Astrocyte (in vitro differentiated cells and primary cell): ENCODE measurements at regions not wholly inside any gene's neighbourhood (a gene's known extent, or its start where the extent isn't known, plus 50 kb on each side); places are given as distances from the start of the nearest gene placed in this dataset.

Experiments used
- DNase-seq: peaks from one replicate; pipeline ENCODE4 v3.0.0-alpha.2; 2010; ENCODE audit warnings: low read depth
- FAIRE-seq: peaks from 2 replicates; lab custom pipeline; 2011; peaks lifted over from hg19 to GRCh38; lab: Jason Lieb, UNC
- H2AFZ ChIP-seq: 2 replicates; pipeline ENCODE4 v1.6.0; 2012; ENCODE audit warnings: low read depth, low read length, inconsistent platforms
- H3K27ac ChIP-seq: 2 replicates; pipeline ENCODE4 v1.5.1; 2011; ENCODE audit warnings: low read depth, low read length, inconsistent platforms
- H3K27me3 ChIP-seq: 2 replicates; pipeline ENCODE4 v1.6.0; 2011; ENCODE audit warnings: low read length, inconsistent platforms; ENCODE audit not compliant: insufficient read depth
- H3K36me3 ChIP-seq: 2 replicates; pipeline ENCODE4 v1.5.1; 2011; ENCODE audit warnings: low read length, inconsistent platforms; ENCODE audit not compliant: insufficient read depth
- H3K4me1 ChIP-seq: 2 replicates; pipeline ENCODE4 v1.5.1; 2011; ENCODE audit warnings: low read length, inconsistent platforms; ENCODE audit not compliant: insufficient read depth
- H3K4me2 ChIP-seq: 2 replicates; pipeline ENCODE4 v1.6.0; 2012; ENCODE audit warnings: low read length, inconsistent platforms
- H3K4me3 ChIP-seq: 2 replicates; pipeline ENCODE4 v1.5.1; 2011; ENCODE audit warnings: low read depth, mild to moderate bottlenecking, low read length, inconsistent platforms; ENCODE audit not compliant: insufficient read depth
- H3K79me2 ChIP-seq: 2 replicates; pipeline ENCODE4 v1.6.0; 2012; ENCODE audit warnings: mild to moderate bottlenecking, low read length, inconsistent platforms; ENCODE audit not compliant: insufficient read depth
- H3K9ac ChIP-seq: 2 replicates; pipeline ENCODE4 v1.6.0; 2012; ENCODE audit warnings: mild to moderate bottlenecking, low read length, inconsistent platforms
- H3K9me3 ChIP-seq: 2 replicates; pipeline ENCODE4 v1.5.1; 2012; ENCODE audit warnings: low read depth, mild to moderate bottlenecking, low read length, inconsistent platforms; ENCODE audit not compliant: insufficient read depth
- H4K20me1 ChIP-seq: 2 replicates; pipeline ENCODE4 v1.6.0; 2012; ENCODE audit warnings: low read length, inconsistent platforms; ENCODE audit not compliant: insufficient read depth
- H3K27ac Mint-ChIP-seq: one replicate; pipeline ENCODE4 v1.8.0; 2021; ENCODE audit warnings: mild to moderate bottlenecking, mixed read lengths; ENCODE audit not compliant: unreplicated experiment
- H3K27me3 Mint-ChIP-seq: one replicate; pipeline ENCODE4 v1.8.0; 2021; ENCODE audit warnings: low read depth, mixed read lengths; ENCODE audit not compliant: unreplicated experiment
- H3K36me3 Mint-ChIP-seq: one replicate; pipeline ENCODE4 v1.8.0; 2021; ENCODE audit warnings: low read depth, mixed read lengths; ENCODE audit not compliant: unreplicated experiment
- H3K4me1 Mint-ChIP-seq: one replicate; pipeline ENCODE4 v1.8.0; 2021; ENCODE audit warnings: low read depth, mixed read lengths; ENCODE audit not compliant: unreplicated experiment
- H3K4me3 Mint-ChIP-seq: one replicate; pipeline ENCODE4 v1.8.0; 2021; ENCODE audit warnings: mild to moderate bottlenecking, moderate library complexity, mixed read lengths; ENCODE audit not compliant: unreplicated experiment
- H3K9me3 Mint-ChIP-seq: one replicate; pipeline ENCODE4 v1.8.0; 2021; ENCODE audit warnings: mild to moderate bottlenecking, mixed read lengths; ENCODE audit not compliant: unreplicated experiment
- EZH2 ChIP-seq: IDR thresholded peaks from 2 replicates; pipeline ENCODE4 v1.6.1; 2012; ENCODE audit warnings: mild to moderate bottlenecking, low read length, inconsistent platforms; ENCODE audit not compliant: insufficient read depth
- TF ChIP-seq, protein P1 (sequence below): IDR thresholded peaks from 2 replicates; pipeline ENCODE4 v1.5.1; 2011; ENCODE audit warnings: low read depth, mild to moderate bottlenecking, inconsistent platforms, low read length, moderate library complexity; ENCODE audit not compliant: insufficient read depth

DNA sequence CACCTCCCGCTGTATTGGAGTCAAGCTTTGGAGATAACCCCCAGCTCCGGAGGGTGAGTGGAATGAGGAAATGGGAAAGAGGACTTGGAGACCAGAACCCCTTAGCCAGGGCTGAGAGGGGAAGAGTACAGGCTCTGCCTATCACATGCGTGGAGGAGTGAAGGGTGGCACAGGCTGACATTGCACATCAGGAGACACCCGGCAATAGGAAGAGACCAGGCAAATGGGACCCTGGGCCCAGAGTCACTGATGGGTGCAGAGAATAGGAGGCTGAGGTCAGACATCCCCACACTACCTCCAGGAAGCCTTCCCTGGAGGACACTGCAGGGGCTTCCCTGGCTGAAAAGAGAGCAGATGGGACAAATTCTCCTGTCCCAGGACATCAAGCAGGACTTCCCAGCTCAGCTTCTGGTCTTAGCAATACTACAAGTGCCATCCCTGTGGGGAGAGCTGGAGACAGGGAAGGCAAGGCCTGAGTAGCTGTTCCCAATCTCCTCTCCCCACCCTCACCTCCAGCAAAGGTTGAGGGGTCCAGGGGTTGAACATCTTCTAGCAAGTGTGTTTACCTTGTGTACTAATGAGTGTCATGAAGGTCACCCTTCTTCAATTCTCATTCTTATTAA lies 160.7 kb downstream of the BUD13 start:
- no peak for TF ChIP-seq EZH2
- TF ChIP-seq, protein P1, sequence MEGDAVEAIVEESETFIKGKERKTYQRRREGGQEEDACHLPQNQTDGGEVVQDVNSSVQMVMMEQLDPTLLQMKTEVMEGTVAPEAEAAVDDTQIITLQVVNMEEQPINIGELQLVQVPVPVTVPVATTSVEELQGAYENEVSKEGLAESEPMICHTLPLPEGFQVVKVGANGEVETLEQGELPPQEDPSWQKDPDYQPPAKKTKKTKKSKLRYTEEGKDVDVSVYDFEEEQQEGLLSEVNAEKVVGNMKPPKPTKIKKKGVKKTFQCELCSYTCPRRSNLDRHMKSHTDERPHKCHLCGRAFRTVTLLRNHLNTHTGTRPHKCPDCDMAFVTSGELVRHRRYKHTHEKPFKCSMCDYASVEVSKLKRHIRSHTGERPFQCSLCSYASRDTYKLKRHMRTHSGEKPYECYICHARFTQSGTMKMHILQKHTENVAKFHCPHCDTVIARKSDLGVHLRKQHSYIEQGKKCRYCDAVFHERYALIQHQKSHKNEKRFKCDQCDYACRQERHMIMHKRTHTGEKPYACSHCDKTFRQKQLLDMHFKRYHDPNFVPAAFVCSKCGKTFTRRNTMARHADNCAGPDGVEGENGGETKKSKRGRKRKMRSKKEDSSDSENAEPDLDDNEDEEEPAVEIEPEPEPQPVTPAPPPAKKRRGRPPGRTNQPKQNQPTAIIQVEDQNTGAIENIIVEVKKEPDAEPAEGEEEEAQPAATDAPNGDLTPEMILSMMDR = no peak
- Histone ChIP-seq H3K27me3 (peaks cover 2% of the 10 kb centered on the region), H3K4me1 (no peaks in the 10 kb centered on the region), H3K27ac (no peak overlapping the region), H3K9ac (no peak overlapping the region), H3K79me2 (no peaks in the 10 kb centered on the region), H3K36me3 (no peaks in the 10 kb centered on the region), H3K4me2 (no peak overlapping the region), H4K20me1 (no peaks in the 10 kb centered on the region), H3K4me3 (no peak overlapping the region), H3K9me3 (no peaks in the 10 kb centered on the region), H2AFZ (no peak overlapping the region)
- Mint-ChIP-seq H3K36me3 (no peaks in the 10 kb centered on the region), H3K4me1 (no peaks in the 10 kb centered on the region), H3K4me3 (no peak overlapping the region), H3K9me3 (peaks cover 2% of the 10 kb centered on the region), H3K27ac (no peak overlapping the region), H3K27me3 (peaks cover 71% of the 10 kb centered on the region)
- FAIRE-seq (no peak), DNase-seq (no peak)

DNA sequence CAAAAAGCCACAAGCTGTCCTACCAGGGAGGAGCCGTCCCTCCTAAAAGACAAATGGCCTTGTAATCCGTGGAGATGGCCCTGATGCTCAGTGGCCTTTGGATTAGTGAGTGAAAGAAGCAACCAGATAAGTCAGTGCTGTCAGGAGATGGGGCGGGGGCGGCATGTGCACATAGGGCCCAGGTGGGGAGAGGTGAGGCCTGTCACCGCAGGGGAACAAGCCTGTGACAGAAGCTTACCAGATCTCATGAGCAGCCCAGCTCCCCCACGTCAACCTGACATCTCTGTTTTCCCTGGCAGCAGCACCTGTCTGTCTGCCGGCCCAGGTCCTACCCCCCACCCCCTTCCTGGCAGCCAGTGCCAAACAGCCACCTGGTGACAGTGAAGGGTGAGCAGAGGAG lies 162.6 kb downstream of the BUD13 start:
- no peak for TF ChIP-seq EZH2
- TF ChIP-seq, protein P1 = no peak
- Histone ChIP-seq H3K4me2 (no peak overlapping the region), H4K20me1 (no peaks in the 10 kb centered on the region), H3K27me3 (peaks cover 2% of the 10 kb centered on the region), H3K9ac (no peak overlapping the region), H3K4me1 (no peaks in the 10 kb centered on the region), H3K79me2 (no peaks in the 10 kb centered on the region), H3K9me3 (no peaks in the 10 kb centered on the region), H3K4me3 (no peak overlapping the region), H3K36me3 (no peaks in the 10 kb centered on the region), H2AFZ (no peak overlapping the region), H3K27ac (no peak overlapping the region)
- H3K4me3 Mint-ChIP-seq = no peak overlapping the region
- no peaks in the 10 kb centered on the region for H3K4me1 Mint-ChIP-seq
- FAIRE-seq (no peak), DNase-seq (no peak)
- peaks cover 2% of the 10 kb centered on the region for H3K9me3 Mint-ChIP-seq
- no peak overlapping the region for H3K27ac Mint-ChIP-seq
- peaks cover 84% of the 10 kb centered on the region for H3K27me3 Mint-ChIP-seq
- no peaks in the 10 kb centered on the region for H3K36me3 Mint-ChIP-seq

DNA sequence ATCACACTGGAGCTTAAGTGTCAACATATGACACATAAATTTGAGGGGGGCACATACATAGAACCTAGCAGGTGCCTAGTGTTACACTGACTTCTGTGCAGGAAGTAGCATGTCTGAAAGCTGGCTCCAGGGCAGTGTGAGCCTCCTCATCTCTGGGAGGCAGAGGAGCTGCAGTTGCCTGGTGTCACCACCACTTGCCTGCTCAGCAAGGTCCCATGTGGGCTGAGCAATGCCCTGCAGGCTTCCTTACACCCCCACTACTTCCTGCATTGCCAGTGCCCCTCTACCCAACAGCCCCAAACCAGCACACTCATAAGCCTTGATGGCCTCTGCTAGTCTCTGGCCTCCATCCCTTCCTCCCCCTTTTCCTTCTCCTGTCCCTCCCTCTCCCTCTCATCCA lies 165.8 kb downstream of the BUD13 start:
- Mint-ChIP-seq H3K27me3 (peaks cover 72% of the 10 kb centered on the region), H3K9me3 (no peaks in the 10 kb centered on the region), H3K4me1 (peaks cover 4% of the 10 kb centered on the region), H3K27ac (no peak overlapping the region), H3K4me3 (no peak overlapping the region), H3K36me3 (no peaks in the 10 kb centered on the region)
- H3K27me3 ChIP-seq = no peaks in the 10 kb centered on the region
- FAIRE-seq = no peak
- H3K27ac ChIP-seq = no peak overlapping the region
- H2AFZ ChIP-seq = no peak overlapping the region
- no peaks in the 10 kb centered on the region for H3K4me1 ChIP-seq
- H3K79me2 ChIP-seq = no peaks in the 10 kb centered on the region
- H3K4me3 ChIP-seq = no peak overlapping the region
- DNase-seq = no peak
- H3K9me3 ChIP-seq = no peaks in the 10 kb centered on the region
- H4K20me1 ChIP-seq = no peaks in the 10 kb centered on the region
- no peak for TF ChIP-seq EZH2
- TF ChIP-seq, protein P1 = no peak
- H3K36me3 ChIP-seq = no peaks in the 10 kb centered on the region
- H3K4me2 ChIP-seq = no peak overlapping the region
- H3K9ac ChIP-seq = no peak overlapping the region
